Muscle layer of colon (tissue), 2 donors: ENCODE measurements at regions not wholly inside any gene's neighbourhood (a gene's known extent, or its start where the extent isn't known, plus 50 kb on each side); places are given as distances from the start of the nearest gene placed in this dataset.
"Not testable (repeated sequence)": the region's sequence is repeated elsewhere in the genome, so short reads cannot be mapped to it uniquely, and the experiment has no call there.

Experiments used
- H3K27ac ChIP-seq: one replicate; pipeline ENCODE4 v1.7.0; 2013; ENCODE audit warnings: low read depth, mild to moderate bottlenecking, low read length, moderate library complexity
- H3K27me3 ChIP-seq, 2 donors: one replicate each; pipeline ENCODE4 v1.7.0; 2013; ENCODE audit warnings: low read length in 2 of 2, mild to moderate bottlenecking in 2 of 2; ENCODE audit not compliant: insufficient read depth in 2 of 2, control insufficient read depth in 1 of 2
- H3K36me3 ChIP-seq: one replicate; pipeline ENCODE4 v1.7.0; 2013; ENCODE audit warnings: mild to moderate bottlenecking, low read length; ENCODE audit not compliant: insufficient read depth
- H3K4me1 ChIP-seq: one replicate; pipeline ENCODE4 v1.7.0; 2013; ENCODE audit warnings: mild to moderate bottlenecking, low read length; ENCODE audit not compliant: insufficient read depth
- H3K4me3 ChIP-seq, 2 donors: one replicate each; pipeline ENCODE4 v1.7.0; 2013; ENCODE audit warnings: low read length in 2 of 2, low read depth in 1 of 2, mild to moderate bottlenecking in 1 of 2, moderate library complexity in 1 of 2
- H3K9ac ChIP-seq: one replicate; pipeline ENCODE4 v1.7.0; 2013; ENCODE audit warnings: low read length
- H3K9me3 ChIP-seq: one replicate; pipeline ENCODE4 v1.7.0; 2013; ENCODE audit warnings: mild to moderate bottlenecking, low read length
- donor health status: abdominal sarcoma.
- donor health status: Adenocarcinoma of cecum.

- H3K9ac ChIP-seq, result no peak overlapping the region
- H3K27me3 ChIP-seq, result no peaks in the 10 kb centered on the region
- H3K36me3 ChIP-seq, result no peaks in the 10 kb centered on the region
- H3K27ac ChIP-seq, result no peak overlapping the region
- H3K4me1 ChIP-seq, result no peaks in the 10 kb centered on the region
- no peak overlapping the region for H3K4me3 ChIP-seq
- H3K9me3 ChIP-seq, result no peaks in the 10 kb centered on the region
These were observed 811.0 kb downstream of the METTL15 start for GRCh38 chr11:28919194-28919593.

GRCh38 chr11:28913883-28914282 is 805.7 kb downstream of the METTL15 start:
- H3K4me3 ChIP-seq, result no peak overlapping the region
- H3K36me3 ChIP-seq, result no peaks in the 10 kb centered on the region
- no peaks in the 10 kb centered on the region for H3K9me3 ChIP-seq
- H3K27me3 ChIP-seq, result no peaks in the 10 kb centered on the region
- no peak overlapping the region for H3K27ac ChIP-seq
- H3K4me1 ChIP-seq, result no peaks in the 10 kb centered on the region
- H3K9ac ChIP-seq, result no peak overlapping the region

GRCh38 chr11:28911829-28912228 is 803.6 kb downstream of the METTL15 start:
- no peak overlapping the region for H3K4me3 ChIP-seq
- no peak overlapping the region for H3K9ac ChIP-seq
- no peaks in the 10 kb centered on the region for H3K9me3 ChIP-seq
- H3K27ac ChIP-seq, result no peak overlapping the region
- no peaks in the 10 kb centered on the region for H3K27me3 ChIP-seq
- no peaks in the 10 kb centered on the region for H3K4me1 ChIP-seq
- no peaks in the 10 kb centered on the region for H3K36me3 ChIP-seq

- no peaks in the 10 kb centered on the region for H3K9me3 ChIP-seq
- no peak overlapping the region for H3K4me3 ChIP-seq
- no peaks in the 10 kb centered on the region for H3K4me1 ChIP-seq
- no peak overlapping the region for H3K9ac ChIP-seq
- H3K27me3 ChIP-seq, result no peaks in the 10 kb centered on the region
- H3K36me3 ChIP-seq, result no peaks in the 10 kb centered on the region
- H3K27ac ChIP-seq, result no peak overlapping the region
These were observed 802.7 kb downstream of the METTL15 start for GRCh38 chr11:28910926-28911325.

- Histone ChIP-seq H3K4me3 (no peak overlapping the region), H3K9ac (no peak overlapping the region), H3K27me3 (no peaks in the 10 kb centered on the region), H3K27ac (no peak overlapping the region), H3K36me3 (no peaks in the 10 kb centered on the region), H3K4me1 (no peaks in the 10 kb centered on the region), H3K9me3 (no peaks in the 10 kb centered on the region)
These were observed 795.5 kb downstream of the METTL15 start for GRCh38 chr11:28903716-28904115.

GRCh38 chr11:28900427-28900826 is 792.2 kb downstream of the METTL15 start:
- Histone ChIP-seq H3K4me1 (no peaks in the 10 kb centered on the region), H3K36me3 (no peaks in the 10 kb centered on the region), H3K9me3 (no peaks in the 10 kb centered on the region), H3K27me3 (no peaks in the 10 kb centered on the region), H3K27ac (no peak overlapping the region), H3K9ac (no peak overlapping the region), H3K4me3 (no peak overlapping the region)

GRCh38 chr11:28899706-28900105 is 791.5 kb downstream of the METTL15 start:
- no peaks in the 10 kb centered on the region for H3K4me1 ChIP-seq
- H3K27me3 ChIP-seq, result no peaks in the 10 kb centered on the region
- H3K9me3 ChIP-seq, result no peaks in the 10 kb centered on the region

GRCh38 chr11:28890601-28891040 is 782.4 kb downstream of the METTL15 start:
- not testable (repeated sequence) for H3K27me3 ChIP-seq, H3K4me3 ChIP-seq, H3K4me1 ChIP-seq, H3K9me3 ChIP-seq, H3K9ac ChIP-seq, H3K36me3 ChIP-seq, H3K27ac ChIP-seq

More at GRCh38 chr11:28899706-28900105, 791.5 kb downstream of the METTL15 start:
- Histone ChIP-seq H3K4me3 (no peak overlapping the region), H3K27ac (no peak overlapping the region), H3K36me3 (no peaks in the 10 kb centered on the region), H3K9ac (no peak overlapping the region)

GRCh38 chr11:28887681-28888080 is 779.5 kb downstream of the METTL15 start:
- Histone ChIP-seq H3K4me3 (no peak overlapping the region), H3K27me3 (no peaks in the 10 kb centered on the region)

GRCh38 chr11:28879869-28880268 is 771.7 kb downstream of the METTL15 start:
- no peaks in the 10 kb centered on the region for H3K27me3 ChIP-seq
- no peaks in the 10 kb centered on the region for H3K4me1 ChIP-seq
- H3K4me3 ChIP-seq, result no peak overlapping the region
- H3K9ac ChIP-seq, result no peak overlapping the region
- no peaks in the 10 kb centered on the region for H3K36me3 ChIP-seq
- H3K9me3 ChIP-seq, result no peaks in the 10 kb centered on the region
- H3K27ac ChIP-seq, result no peak overlapping the region

More at GRCh38 chr11:28887681-28888080, 779.5 kb downstream of the METTL15 start:
- Histone ChIP-seq H3K4me1 (no peaks in the 10 kb centered on the region), H3K36me3 (no peaks in the 10 kb centered on the region), H3K27ac (no peak overlapping the region), H3K9ac (no peak overlapping the region), H3K9me3 (peaks cover 3% of the 10 kb centered on the region)

- no peaks in the 10 kb centered on the region for H3K27me3 ChIP-seq
- no peaks in the 10 kb centered on the region for H3K36me3 ChIP-seq
- H3K9ac ChIP-seq, result no peak overlapping the region
- H3K4me1 ChIP-seq, result no peaks in the 10 kb centered on the region
- H3K4me3 ChIP-seq, result no peak overlapping the region
- no peaks in the 10 kb centered on the region for H3K9me3 ChIP-seq
- H3K27ac ChIP-seq, result no peak overlapping the region
These were observed 769.8 kb downstream of the METTL15 start for GRCh38 chr11:28878025-28878424.

GRCh38 chr11:28877340-28877739 is 769.2 kb downstream of the METTL15 start:
- Histone ChIP-seq H3K36me3 (no peaks in the 10 kb centered on the region), H3K27me3 (no peaks in the 10 kb centered on the region), H3K27ac (no peak overlapping the region), H3K9ac (no peak overlapping the region), H3K4me1 (no peaks in the 10 kb centered on the region), H3K4me3 (no peak overlapping the region), H3K9me3 (no peaks in the 10 kb centered on the region)
